ENCODE measurements at regions not wholly inside any gene's neighbourhood (a gene's known extent, or its start where the extent isn't known, plus 50 kb on each side); places are given as distances from the start of the nearest gene placed in this dataset.

- FAIRE-seq, result no peak
- intact Hi-C loops (cut with DNase I), result no loop called here
Measured at GRCh38 chr1:69045572-69045971, 522.1 kb upstream of the LRRC7 start.

GRCh38 chr1:69055194-69055593, 512.5 kb upstream of the LRRC7 start:
- Histone ChIP-seq H3K27me3 (ENCODE audit: control insufficient read depth, insufficient read depth, low read length) (no peaks in the 10 kb centered on the region), H3K4me3 (ENCODE audit: low read length in 3 of 3) (no peak overlapping the region), H3K36me3 (ENCODE audit: control insufficient read depth in 2 of 3, insufficient read depth in 3 of 3, low read length in 3 of 3) (no peaks in the 10 kb centered on the region), H3K9ac (ENCODE audit: low read length in 3 of 3) (no peak overlapping the region), H3K27ac (ENCODE audit: low read depth in 2 of 2, low read length in 2 of 2) (no peak overlapping the region), H3K4me1 (ENCODE audit: control insufficient read depth in 2 of 3, insufficient read depth in 2 of 3, low read depth in 1 of 3, low read length in 3 of 3) (no peaks in the 10 kb centered on the region), H3K9me3 (ENCODE audit: control insufficient read depth in 2 of 3, insufficient read depth in 1 of 3, low read length in 3 of 3) (no peaks in the 10 kb centered on the region)
- intact Hi-C loops (cut with DNase I), result no loop called here
- DNase-seq, result no peak
- no peak for TF ChIP-seq CTCF (IDR thresholded peaks at IDR 0.05; ENCODE audit: borderline replicate concordance, extremely low read depth, insufficient read depth)
- FAIRE-seq, result no peak

More at GRCh38 chr1:69045572-69045971, 522.1 kb upstream of the LRRC7 start:
- no peak overlapping the region for H3K4me3 ChIP-seq (ENCODE audit: low read length in 3 of 3)
- H3K9me3 ChIP-seq (ENCODE audit: control insufficient read depth in 2 of 3, insufficient read depth in 1 of 3, low read length in 3 of 3), result no peaks in the 10 kb centered on the region
- no peak for DNase-seq
- no peak for TF ChIP-seq CTCF (IDR thresholded peaks at IDR 0.05; ENCODE audit: borderline replicate concordance, extremely low read depth, insufficient read depth)
- no peak overlapping the region for H3K27ac ChIP-seq (ENCODE audit: low read depth in 2 of 2, low read length in 2 of 2)
- H3K36me3 ChIP-seq (ENCODE audit: control insufficient read depth in 2 of 3, insufficient read depth in 3 of 3, low read length in 3 of 3), result no peaks in the 10 kb centered on the region
- H3K4me1 ChIP-seq (ENCODE audit: control insufficient read depth in 2 of 3, insufficient read depth in 2 of 3, low read depth in 1 of 3, low read length in 3 of 3), result no peaks in the 10 kb centered on the region
- H3K9ac ChIP-seq (ENCODE audit: low read length in 3 of 3), result no peak overlapping the region
- H3K27me3 ChIP-seq (ENCODE audit: control insufficient read depth, insufficient read depth, low read length), result no peaks in the 10 kb centered on the region

- no peak for TF ChIP-seq CTCF (IDR thresholded peaks at IDR 0.05; ENCODE audit: borderline replicate concordance, extremely low read depth, insufficient read depth)
- Histone ChIP-seq H3K4me3 (ENCODE audit: low read length in 3 of 3) (no peak overlapping the region), H3K4me1 (ENCODE audit: control insufficient read depth in 2 of 3, insufficient read depth in 2 of 3, low read depth in 1 of 3, low read length in 3 of 3) (no peaks in the 10 kb centered on the region), H3K9ac (ENCODE audit: low read length in 3 of 3) (no peak overlapping the region), H3K9me3 (ENCODE audit: control insufficient read depth in 2 of 3, insufficient read depth in 1 of 3, low read length in 3 of 3) (no peaks in the 10 kb centered on the region), H3K27ac (ENCODE audit: low read depth in 2 of 2, low read length in 2 of 2) (no peak overlapping the region), H3K36me3 (ENCODE audit: control insufficient read depth in 2 of 3, insufficient read depth in 3 of 3, low read length in 3 of 3) (no peaks in the 10 kb centered on the region), H3K27me3 (ENCODE audit: control insufficient read depth, insufficient read depth, low read length) (no peaks in the 10 kb centered on the region)
- intact Hi-C loops (cut with DNase I), result no loop called here
- FAIRE-seq, result no peak
- no peak for DNase-seq
Measured at GRCh38 chr1:69058454-69058853, 509.3 kb upstream of the LRRC7 start.

- Histone ChIP-seq H3K36me3 (ENCODE audit: control insufficient read depth in 2 of 3, insufficient read depth in 3 of 3, low read length in 3 of 3) (no peaks in the 10 kb centered on the region), H3K9ac (ENCODE audit: low read length in 3 of 3) (no peak overlapping the region), H3K4me3 (ENCODE audit: low read length in 3 of 3) (no peak overlapping the region), H3K27me3 (ENCODE audit: control insufficient read depth, insufficient read depth, low read length) (no peaks in the 10 kb centered on the region), H3K9me3 (ENCODE audit: control insufficient read depth in 2 of 3, insufficient read depth in 1 of 3, low read length in 3 of 3) (no peaks in the 10 kb centered on the region), H3K27ac (ENCODE audit: low read depth in 2 of 2, low read length in 2 of 2) (no peak overlapping the region), H3K4me1 (ENCODE audit: control insufficient read depth in 2 of 3, insufficient read depth in 2 of 3, low read depth in 1 of 3, low read length in 3 of 3) (no peaks in the 10 kb centered on the region)
- no peak for TF ChIP-seq CTCF (IDR thresholded peaks at IDR 0.05; ENCODE audit: borderline replicate concordance, extremely low read depth, insufficient read depth)
- intact Hi-C loops (cut with DNase I), result no loop called here
- FAIRE-seq, result no peak
- DNase-seq, result no peak
Measured at GRCh38 chr1:69070660-69071373, 496.9 kb upstream of the LRRC7 start.

Measured in kidney (tissue), 13 donors.